MCF 10A (cell line): ENCODE measurements at regions not wholly inside any gene's neighbourhood (a gene's known extent, or its start where the extent isn't known, plus 50 kb on each side); places are given as distances from the start of the nearest gene placed in this dataset.

ENCODE experiments used
- BruUV-seq: library from RNA; stranded (reverse); fragments of 400-500 nt; replicated peaks from 2 replicates; lab custom pipeline; 2021; lab: Mats Ljungman, UMichigan
- CTCF ChIA-PET: fragments of 300-600 bp; sonication (Branson Sonifier 250); formaldehyde crosslinking; extraction: SDS; loops from one replicate; lab custom pipeline; 2021; ENCODE audit warnings: antibody characterized with exemption, inconsistent platforms; lab: Yijun Ruan, JAX
- POLR2A ChIA-PET: fragments of 300-600, 350-650 bp; sonication (Branson Sonifier 250); formaldehyde crosslinking; extraction: SDS; loops from one replicate; lab custom pipeline; 2020; ENCODE audit warnings: antibody characterized with exemption, inconsistent platforms; lab: Yijun Ruan, JAX
- DNase-seq: peaks from one replicate; pipeline ENCODE4 v3.0.0-alpha.2; 2018; ENCODE audit not compliant: unreplicated experiment
- H3K27ac Mint-ChIP-seq: one replicate; pipeline ENCODE4 v1.8.0; 2022; ENCODE audit warnings: mild to moderate bottlenecking, low read depth, mixed read lengths; ENCODE audit not compliant: unreplicated experiment
- H3K27me3 Mint-ChIP-seq: one replicate; pipeline ENCODE4 v1.8.0; 2022; ENCODE audit warnings: mixed read lengths; ENCODE audit not compliant: insufficient read depth, unreplicated experiment
- H3K36me3 Mint-ChIP-seq: one replicate; pipeline ENCODE4 v1.8.0; 2022; ENCODE audit warnings: mild to moderate bottlenecking, moderate library complexity, mixed read lengths; ENCODE audit not compliant: insufficient read depth, unreplicated experiment
- H3K4me1 Mint-ChIP-seq: one replicate; pipeline ENCODE4 v1.8.0; 2022; ENCODE audit warnings: mixed read lengths; ENCODE audit not compliant: insufficient read depth, unreplicated experiment
- H3K4me3 Mint-ChIP-seq: one replicate; pipeline ENCODE4 v1.8.0; 2022; ENCODE audit warnings: mild to moderate bottlenecking, moderate library complexity, mixed read lengths; ENCODE audit not compliant: unreplicated experiment
- H3K9me3 Mint-ChIP-seq: one replicate; pipeline ENCODE4 v1.8.0; 2022; ENCODE audit warnings: mixed read lengths; ENCODE audit not compliant: unreplicated experiment
- intact Hi-C: fragments of 100-400 bp; cut with micrococcal nuclease; formaldehyde crosslinking; loops from 2 replicates; pipeline ENCODE4 v1.14.1; 2022
- TF ChIP-seq, protein P1 (sequence below): fragments of 200-600 bp; IDR thresholded peaks from one replicate; pipeline ENCODE4 v1.8.0; 2022; ENCODE audit warnings: antibody characterized with exemption, mild to moderate bottlenecking; ENCODE audit not compliant: unreplicated experiment

DNA sequence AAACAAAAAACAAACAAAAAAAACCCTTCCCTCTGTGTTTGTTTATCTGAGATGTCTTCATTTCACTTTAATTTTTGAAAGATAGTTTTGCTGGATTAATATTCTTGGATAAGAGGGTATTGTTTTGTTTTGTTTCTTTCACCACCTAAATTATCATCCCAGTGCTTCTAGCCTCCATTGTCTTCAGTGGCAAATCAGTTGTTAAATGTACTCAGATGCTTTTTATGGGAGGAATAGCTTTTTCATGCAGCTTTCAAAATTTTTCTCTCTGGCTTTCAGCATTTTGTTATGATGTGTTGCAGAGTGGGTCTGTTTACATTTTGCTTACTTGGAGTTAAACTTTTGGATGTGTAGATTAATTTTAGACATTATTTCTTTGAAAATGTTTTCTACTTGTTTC lies 203.5 kb upstream of the DCC start:
- no peaks in the 10 kb centered on the region for H3K27me3 Mint-ChIP-seq
- H3K4me1 Mint-ChIP-seq, result no peaks in the 10 kb centered on the region
- no peak overlapping the region for H3K27ac Mint-ChIP-seq
- intact Hi-C loops, result no loop called here
- H3K36me3 Mint-ChIP-seq, result no peaks in the 10 kb centered on the region
- CTCF ChIA-PET, result no interaction called here
- no TSS peak for BruUV-seq
- TF ChIP-seq, protein P1, sequence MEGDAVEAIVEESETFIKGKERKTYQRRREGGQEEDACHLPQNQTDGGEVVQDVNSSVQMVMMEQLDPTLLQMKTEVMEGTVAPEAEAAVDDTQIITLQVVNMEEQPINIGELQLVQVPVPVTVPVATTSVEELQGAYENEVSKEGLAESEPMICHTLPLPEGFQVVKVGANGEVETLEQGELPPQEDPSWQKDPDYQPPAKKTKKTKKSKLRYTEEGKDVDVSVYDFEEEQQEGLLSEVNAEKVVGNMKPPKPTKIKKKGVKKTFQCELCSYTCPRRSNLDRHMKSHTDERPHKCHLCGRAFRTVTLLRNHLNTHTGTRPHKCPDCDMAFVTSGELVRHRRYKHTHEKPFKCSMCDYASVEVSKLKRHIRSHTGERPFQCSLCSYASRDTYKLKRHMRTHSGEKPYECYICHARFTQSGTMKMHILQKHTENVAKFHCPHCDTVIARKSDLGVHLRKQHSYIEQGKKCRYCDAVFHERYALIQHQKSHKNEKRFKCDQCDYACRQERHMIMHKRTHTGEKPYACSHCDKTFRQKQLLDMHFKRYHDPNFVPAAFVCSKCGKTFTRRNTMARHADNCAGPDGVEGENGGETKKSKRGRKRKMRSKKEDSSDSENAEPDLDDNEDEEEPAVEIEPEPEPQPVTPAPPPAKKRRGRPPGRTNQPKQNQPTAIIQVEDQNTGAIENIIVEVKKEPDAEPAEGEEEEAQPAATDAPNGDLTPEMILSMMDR, result no peak
- POLR2A ChIA-PET, result no interaction called here
- H3K9me3 Mint-ChIP-seq, result peaks cover 8% of the 10 kb centered on the region
- no peak overlapping the region for H3K4me3 Mint-ChIP-seq
- DNase-seq, result no peak

DNA sequence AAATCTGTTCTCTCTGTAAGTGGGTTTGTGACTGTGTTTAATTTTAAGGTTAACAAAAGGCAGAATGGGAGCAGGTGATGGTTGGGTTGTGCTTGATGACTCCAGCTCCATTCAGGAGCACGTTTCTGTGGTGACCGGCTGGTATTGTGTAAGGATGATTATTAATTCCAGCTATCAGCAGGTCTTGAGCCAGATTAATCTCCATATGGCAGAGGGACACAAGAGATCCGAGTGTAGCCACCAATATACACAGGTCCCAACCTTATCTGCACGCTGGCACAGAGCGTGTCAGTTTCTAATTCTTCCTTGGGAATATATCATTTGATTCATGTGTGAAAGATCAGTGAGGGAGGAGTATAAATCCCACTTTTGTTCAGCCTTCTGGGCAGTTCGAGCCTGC lies 199.0 kb upstream of the DCC start:
- intact Hi-C loops, result no loop called here
- H3K9me3 Mint-ChIP-seq, result peaks cover 24% of the 10 kb centered on the region
- no peak overlapping the region for H3K4me3 Mint-ChIP-seq

DNA sequence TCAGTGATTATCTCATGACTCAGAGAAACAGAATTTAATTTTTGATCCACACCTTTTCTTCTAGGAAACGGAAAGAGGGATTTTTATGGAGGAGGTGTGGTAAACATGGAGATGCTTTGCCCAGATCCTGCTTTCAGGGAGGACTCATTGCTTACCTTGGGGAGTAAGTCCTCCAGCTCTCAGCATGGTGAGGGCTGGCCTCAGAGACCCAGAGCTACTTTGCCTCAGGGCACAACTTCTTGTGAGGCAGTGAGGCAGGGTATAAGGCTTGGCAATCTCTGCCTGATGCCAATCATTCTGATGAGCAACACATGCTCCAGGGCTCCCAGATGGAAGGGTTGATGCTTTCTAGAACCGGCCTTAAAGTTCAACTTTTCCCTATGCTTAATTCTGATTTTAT lies 189.9 kb upstream of the DCC start:
- Mint-ChIP-seq H3K4me3 (no peak overlapping the region), H3K4me1 (peaks cover 19% of the 10 kb centered on the region), H3K9me3 (peaks cover 6% of the 10 kb centered on the region), H3K27ac (peak overlapping the region; percentile 55), H3K27me3 (no peaks in the 10 kb centered on the region), H3K36me3 (no peaks in the 10 kb centered on the region)
- TF ChIP-seq, protein P1, result no peak
- ChIA-PET CTCF (interaction anchor here (0.6 kb wide), 1 partner anchor 528 kb away, joined by 3 read pairs; no protein-coding TSS in a partner anchor), POLR2A (interaction anchor here (0.9 to 1.8 kb wide), 4 partner anchors 11 to 163 kb away, joined by 3 to 17 read pairs (median 3); no protein-coding TSS in a partner anchor)
- intact Hi-C loops, result no loop called here
- BruUV-seq, result no TSS peak
- peak; percentile 45 for DNase-seq

More for the DNA sequence above, 199.0 kb upstream of the DCC start:
- TF ChIP-seq, protein P1, result no peak
- Mint-ChIP-seq H3K36me3 (no peaks in the 10 kb centered on the region), H3K27me3 (no peaks in the 10 kb centered on the region), H3K27ac (no peak overlapping the region), H3K4me1 (no peaks in the 10 kb centered on the region)
- ChIA-PET CTCF (interaction anchor here (1.0 kb wide), 1 partner anchor 520 kb away, joined by 3 read pairs; no protein-coding TSS in a partner anchor), POLR2A (interaction anchor here (0.6 kb wide), 1 partner anchor 92 kb away, joined by 3 read pairs; no protein-coding TSS in a partner anchor)
- DNase-seq, result no peak
- BruUV-seq, result no TSS peak

DNA sequence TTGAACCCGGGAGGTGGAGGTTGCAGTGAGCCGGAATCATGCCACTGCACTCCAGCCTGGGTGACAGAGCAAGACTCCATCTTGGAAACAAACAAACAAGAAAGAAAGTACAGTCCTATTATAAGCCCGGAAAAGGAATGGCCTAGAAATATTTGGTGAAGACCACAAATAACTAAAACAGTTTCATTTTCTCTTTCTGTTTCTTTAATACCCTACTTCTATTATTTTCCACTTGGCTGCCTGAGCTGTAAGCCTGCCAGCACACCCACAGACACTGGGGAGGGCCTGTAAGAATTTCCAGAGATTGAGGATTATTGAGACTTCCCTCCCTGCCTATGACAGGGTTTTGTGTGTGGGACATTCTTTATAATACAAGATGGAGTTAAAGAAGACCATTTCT lies 188.0 kb upstream of the DCC start:
- no peak overlapping the region for H3K27ac Mint-ChIP-seq
- H3K27me3 Mint-ChIP-seq, result no peaks in the 10 kb centered on the region
- DNase-seq, result no peak
- H3K4me1 Mint-ChIP-seq, result peaks cover 24% of the 10 kb centered on the region
- intact Hi-C loops, result no loop called here
- no TSS peak for BruUV-seq
- CTCF ChIA-PET, result interaction anchor here (0.6 kb wide), 1 partner anchor 199 kb away, joined by 3 read pairs; no protein-coding TSS in a partner anchor
- no peaks in the 10 kb centered on the region for H3K36me3 Mint-ChIP-seq
- peaks cover 6% of the 10 kb centered on the region for H3K9me3 Mint-ChIP-seq
- POLR2A ChIA-PET, result no interaction called here
- no peak overlapping the region for H3K4me3 Mint-ChIP-seq
- TF ChIP-seq, protein P1, result no peak
